ENCODE measurements at regions not wholly inside any gene's neighbourhood (a gene's known extent, or its start where the extent isn't known, plus 50 kb on each side); places are given as distances from the start of the nearest gene placed in this dataset.

GRCh38 chr6:137664183-137664582 lies 170.0 kb upstream of the OLIG3 start:
- TF ChIP-seq EZH2 (IDR thresholded peaks at IDR 0.05) (no peak), FOXP2 (optimal IDR thresholded peaks at IDR 0.05; ENCODE audit: control extremely low read depth, extremely low read length, insufficient read depth) (no peak), POLR2AphosphoS5 (IDR thresholded peaks at IDR 0.05; ENCODE audit: borderline replicate concordance, low read depth, low read length) (no peak)
